GM23248 (cell line): ENCODE measurements at regions not wholly inside any gene's neighbourhood (a gene's known extent, or its start where the extent isn't known, plus 50 kb on each side); places are given as distances from the start of the nearest gene placed in this dataset.

ENCODE experiments used
- DNase-seq: peaks from one replicate; pipeline ENCODE4 v3.0.0-alpha.2; 2015
- H2AFZ ChIP-seq: fragments of 200-600 bp; sonication (generic); 2 replicates; pipeline ENCODE4 v1.6.1; 2016; ENCODE audit warnings: antibody characterized with exemption
- H3F3A ChIP-seq: fragments of 200-600 bp; sonication (generic); 2 replicates; pipeline ENCODE4 v1.6.1; 2016; ENCODE audit warnings: mild to moderate bottlenecking, antibody characterized with exemption, mixed run types; ENCODE audit not compliant: insufficient read depth
- H3K27ac ChIP-seq: fragments of 200-600 bp; sonication (generic); 2 replicates; pipeline ENCODE4 v1.5.1; 2016; ENCODE audit warnings: mild to moderate bottlenecking
- H3K27me3 ChIP-seq: fragments of 200-600 bp; sonication (generic); replicated peaks from 2 replicates; pipeline ENCODE4 v1.6.1; 2016; ENCODE audit warnings: mild to moderate bottlenecking; ENCODE audit not compliant: insufficient read depth
- H3K36me3 ChIP-seq: fragments of 200-600 bp; sonication (generic); 2 replicates; pipeline ENCODE4 v1.6.1; 2016; ENCODE audit warnings: low read depth, mild to moderate bottlenecking
- H3K4me1 ChIP-seq: fragments of 200-600 bp; sonication (generic); 2 replicates; pipeline ENCODE4 v1.6.1; 2016; ENCODE audit warnings: mild to moderate bottlenecking; ENCODE audit not compliant: insufficient read depth
- H3K4me2 ChIP-seq: fragments of 200-600 bp; sonication (generic); one replicate; pipeline ENCODE4 v1.6.1; 2016; ENCODE audit warnings: mild to moderate bottlenecking; ENCODE audit not compliant: unreplicated experiment
- H3K4me3 ChIP-seq: fragments of 200-600 bp; sonication (generic); 2 replicates; pipeline ENCODE4 v1.5.1; 2016; ENCODE audit warnings: mild to moderate bottlenecking
- H3K79me2 ChIP-seq: fragments of 200-600 bp; sonication (generic); 2 replicates; pipeline ENCODE4 v1.6.1; 2016; ENCODE audit warnings: mild to moderate bottlenecking; ENCODE audit not compliant: insufficient read depth
- H3K9ac ChIP-seq: fragments of 200-600 bp; sonication (generic); 2 replicates; pipeline ENCODE4 v1.6.1; 2016; ENCODE audit warnings: mild to moderate bottlenecking
- H3K9me2 ChIP-seq: fragments of 200-600 bp; sonication (generic); 2 replicates; pipeline ENCODE4 v1.6.1; 2016; ENCODE audit warnings: mixed run types, mild to moderate bottlenecking, moderate library complexity; ENCODE audit not compliant: insufficient read depth
- H3K9me3 ChIP-seq: fragments of 200-600 bp; sonication (generic); one replicate; pipeline ENCODE4 v1.6.1; 2017; ENCODE audit warnings: low read depth
- H4K20me1 ChIP-seq: fragments of 200-600 bp; sonication (generic); 2 replicates; pipeline ENCODE4 v1.6.0; 2016; ENCODE audit not compliant: insufficient read depth
- EZH2 ChIP-seq: fragments of 200-600 bp; sonication (generic); IDR thresholded peaks from 2 replicates; pipeline ENCODE4 v1.6.1; 2018; ENCODE audit warnings: antibody characterized with exemption, mild to moderate bottlenecking; ENCODE audit not compliant: insufficient read depth, poor library complexity, severe bottlenecking
- EZH2phosphoT487 ChIP-seq: fragments of 200-600 bp; sonication (generic); IDR thresholded peaks from 2 replicates; pipeline ENCODE4 v1.6.1; 2018; ENCODE audit warnings: antibody characterized with exemption, moderate library complexity, mild to moderate bottlenecking, low read depth; ENCODE audit not compliant: insufficient read depth
- WGBS, 2 experiments: methylation state at CpG; one replicate each; pipeline ENCODE4 v1.1.6; 2015 to 2017; ENCODE audit warnings: low lambda C conversion rate in 2 of 2, low coverage in 1 of 2; ENCODE audit errors: missing lambda C conversion rate in 2 of 2; 5-methylcytosine and 5-hydroxymethylcytosine counted together
- in situ Hi-C: fragments of 300-500 bp; cut with MboI; formaldehyde crosslinking; loops from 2 replicates; pipeline ENCODE4 v1.15.0; 2020

DNA sequence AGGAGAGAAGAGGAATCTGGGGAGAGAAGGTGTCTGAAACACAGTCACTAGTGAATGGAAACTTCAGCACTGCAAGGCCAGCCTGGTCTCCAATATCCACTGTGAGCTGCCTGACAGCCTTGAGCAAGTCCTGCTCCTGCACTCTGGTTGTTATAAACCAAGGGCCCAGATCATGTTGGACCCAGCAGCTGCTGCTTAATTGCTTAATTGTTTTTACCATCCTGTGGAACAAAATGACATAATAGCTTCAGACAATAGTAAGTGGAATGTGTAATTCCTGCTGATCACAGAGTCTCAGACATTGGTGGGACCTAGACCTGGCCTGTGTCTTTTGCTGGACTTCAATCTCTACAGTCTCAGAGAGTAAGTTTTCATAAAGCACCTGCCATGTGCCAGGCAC, 833.7 kb downstream of the TFAP2A start:
- H3K9ac ChIP-seq: no peak overlapping the region
- no peaks in the 10 kb centered on the region for H3F3A ChIP-seq
- no peaks in the 10 kb centered on the region for H3K79me2 ChIP-seq
- no peaks in the 10 kb centered on the region for H3K36me3 ChIP-seq
- no peaks in the 10 kb centered on the region; the same call in 1 of the 2 replicates for H3K4me1 ChIP-seq
- H3K4me2 ChIP-seq: no peak overlapping the region
- no peak for DNase-seq
- H3K27me3 ChIP-seq: no peaks in the 10 kb centered on the region
- no peak for TF ChIP-seq EZH2phosphoT487
- TF ChIP-seq EZH2: no peak
- in situ Hi-C loops: no loop called here
- H3K27ac ChIP-seq: no peak overlapping the region
- H3K9me3 ChIP-seq: no peaks in the 10 kb centered on the region
- H3K9me2 ChIP-seq: no peaks in the 10 kb centered on the region
- no peaks in the 10 kb centered on the region for H4K20me1 ChIP-seq
- H3K4me3 ChIP-seq: no peak overlapping the region
- no peak overlapping the region for H2AFZ ChIP-seq

GRCh38 chr6:9576521-9576920, 838.4 kb downstream of the TFAP2A start:
- no peaks in the 10 kb centered on the region for H3K9me3 ChIP-seq
- no peaks in the 10 kb centered on the region for H3K4me1 ChIP-seq
- in situ Hi-C loops: no loop called here
- no peak overlapping the region for H3K4me2 ChIP-seq
- no peaks in the 10 kb centered on the region for H3K36me3 ChIP-seq
- no peaks in the 10 kb centered on the region for H3K9me2 ChIP-seq
- no peaks in the 10 kb centered on the region for H3K27me3 ChIP-seq
- DNase-seq: no peak
- no peak overlapping the region for H3K4me3 ChIP-seq
- H3K27ac ChIP-seq: no peak overlapping the region
- no peaks in the 10 kb centered on the region for H3F3A ChIP-seq
- no peak overlapping the region for H3K9ac ChIP-seq
- H3K79me2 ChIP-seq: no peaks in the 10 kb centered on the region
- no peaks in the 10 kb centered on the region for H4K20me1 ChIP-seq
- TF ChIP-seq EZH2phosphoT487 (no peak), EZH2 (no peak)
- 62 to 75% methylated on average over 4 of the region's 4 CpGs for WGBS, 2 experiments
- no peak overlapping the region for H2AFZ ChIP-seq

DNA sequence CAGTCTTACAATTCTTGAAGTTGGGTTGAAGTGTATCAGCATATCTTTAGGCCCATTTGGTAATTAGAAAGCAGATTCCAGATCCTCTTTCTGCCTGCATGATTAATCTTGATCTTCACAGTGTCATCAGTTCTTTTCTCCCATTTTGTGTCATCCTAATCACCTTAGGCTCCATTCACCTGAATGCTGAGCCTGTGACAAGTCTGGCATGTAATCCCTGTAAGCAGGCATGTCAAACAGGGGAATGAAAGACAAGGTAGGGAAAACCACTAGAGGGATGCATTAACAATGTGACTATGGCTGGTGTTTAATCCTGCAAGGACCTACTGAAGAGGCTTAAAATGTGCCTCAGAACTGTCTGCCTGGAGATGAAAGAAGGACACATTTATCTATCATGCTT, 848.8 kb downstream of the TFAP2A start:
- Histone ChIP-seq H3K4me2 (no peak overlapping the region), H2AFZ (no peak overlapping the region), H3K79me2 (no peaks in the 10 kb centered on the region), H3K9me3 (no peaks in the 10 kb centered on the region), H3K9me2 (no peaks in the 10 kb centered on the region), H3K9ac (no peak overlapping the region), H4K20me1 (no peaks in the 10 kb centered on the region), H3K4me3 (no peak overlapping the region), H3K27me3 (no peaks in the 10 kb centered on the region), H3K36me3 (no peaks in the 10 kb centered on the region), H3K4me1 (0 out of 2 replicates have a peak, but pooled peaks cover 4% of the 10 kb centered on the region), H3F3A (no peaks in the 10 kb centered on the region), H3K27ac (no peak overlapping the region)
- TF ChIP-seq EZH2phosphoT487 (no peak), EZH2 (no peak)
- no peak for DNase-seq
- in situ Hi-C loops: no loop called here

DNA sequence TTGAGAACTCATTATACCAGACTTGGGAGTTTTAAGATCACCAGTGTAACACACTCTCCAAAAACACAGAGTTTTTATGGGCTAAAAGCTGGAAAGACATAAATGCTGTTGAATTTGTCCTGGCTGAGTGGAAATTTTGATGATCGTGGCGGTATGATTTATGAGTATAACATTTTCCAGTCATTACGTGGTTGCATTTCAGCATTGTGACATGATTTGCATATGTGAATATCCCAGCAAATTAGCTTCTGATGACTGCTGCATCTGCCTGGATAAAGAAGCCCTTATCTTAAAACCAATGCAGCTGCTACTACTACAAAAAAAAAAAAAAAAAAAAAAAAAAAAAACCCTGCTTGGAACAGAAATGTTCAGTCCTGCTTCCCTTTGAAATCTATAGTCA, 850.9 kb downstream of the TFAP2A start:
- peak; percentile 29 for DNase-seq
- Histone ChIP-seq H3K4me1 (0 out of 2 replicates have a peak, but pooled peaks cover 4% of the 10 kb centered on the region), H3K27me3 (no peaks in the 10 kb centered on the region), H2AFZ (no peak overlapping the region), H3K9me2 (no peaks in the 10 kb centered on the region), H3K9me3 (no peaks in the 10 kb centered on the region), H3K36me3 (no peaks in the 10 kb centered on the region), H3K9ac (no peak overlapping the region), H3F3A (no peaks in the 10 kb centered on the region), H3K79me2 (no peaks in the 10 kb centered on the region), H3K4me2 (no peak overlapping the region), H4K20me1 (no peaks in the 10 kb centered on the region), H3K4me3 (no peak overlapping the region), H3K27ac (no peak overlapping the region)
- TF ChIP-seq EZH2: no peak
- TF ChIP-seq EZH2phosphoT487: no peak
- 14 to 16% methylated on average over 3 of the region's 3 CpGs for WGBS, 2 experiments
- in situ Hi-C loops: no loop called here

DNA sequence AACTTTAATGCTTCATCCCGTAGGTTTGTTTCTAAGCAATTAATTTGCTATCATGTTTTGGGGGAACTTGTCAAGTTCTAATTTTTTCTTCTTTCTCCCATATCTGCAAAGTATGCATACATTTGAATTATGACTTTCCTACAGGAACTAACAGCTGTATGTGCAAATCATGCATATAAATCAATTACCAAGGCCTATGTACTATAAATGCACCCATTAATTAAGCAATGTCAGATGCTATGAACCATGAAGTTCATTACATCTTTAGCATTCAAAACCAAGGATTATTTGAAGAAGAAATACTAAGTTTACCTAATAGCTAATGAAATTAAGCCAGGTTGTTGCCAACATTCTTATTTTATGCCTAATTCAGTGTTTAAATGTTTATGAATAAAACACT, 851.3 kb downstream of the TFAP2A start:
- Histone ChIP-seq H3K27me3 (no peaks in the 10 kb centered on the region), H4K20me1 (no peaks in the 10 kb centered on the region), H3K4me2 (no peak overlapping the region), H3K36me3 (no peaks in the 10 kb centered on the region), H2AFZ (no peak overlapping the region), H3K4me3 (no peak overlapping the region), H3K79me2 (no peaks in the 10 kb centered on the region), H3K9me3 (no peaks in the 10 kb centered on the region), H3K9me2 (no peaks in the 10 kb centered on the region), H3K9ac (no peak overlapping the region), H3K27ac (no peak overlapping the region), H3K4me1 (0 out of 2 replicates have a peak, but pooled peaks cover 4% of the 10 kb centered on the region), H3F3A (no peaks in the 10 kb centered on the region)
- DNase-seq: no peak
- 93 to 96% methylated on average over 1 of the region's 1 CpG for WGBS, 2 experiments
- no peak for TF ChIP-seq EZH2phosphoT487
- no peak for TF ChIP-seq EZH2
- in situ Hi-C loops: no loop called here
